Stomach (tissue), 8 donors: ENCODE measurements at regions not wholly inside any gene's neighbourhood (a gene's known extent, or its start where the extent isn't known, plus 50 kb on each side); places are given as distances from the start of the nearest gene placed in this dataset.
A peak's percentile ranks its signal among the peaks of the same experiment; 100 is the strongest.

Experiments
- DNase-seq, 2 donors: peaks; one replicate each; pipeline versions ENCODE4 v3.0.0 to v3.0.0-alpha.2; 2013 to 2019
- H3K27ac ChIP-seq, 5 donors: fragments of 200-600 bp in 4 of 5; sonication (generic) in 4 of 5; one replicate each; pipeline ENCODE4 v1.5.1; 2013 to 2019; ENCODE audit warnings: mild to moderate bottlenecking in 1 of 5, moderate library complexity in 1 of 5
- H3K27me3 ChIP-seq, 3 donors: fragments of 200-600 bp; sonication (generic); one replicate each; pipeline ENCODE4 v1.5.1; 2017 to 2019; ENCODE audit warnings: mixed run types in 1 of 3
- H3K36me3 ChIP-seq, 4 donors: fragments of 200-600 bp; sonication (generic); 1 replicate in 3 of 4; 2 replicates in 1 of 4; pipeline ENCODE4 v1.5.1; 2016 to 2019
- H3K4me1 ChIP-seq, 4 donors: fragments of 200-600 bp; sonication (generic); one replicate each; pipeline ENCODE4 v1.5.1; 2016 to 2019
- H3K4me3 ChIP-seq, 4 donors: fragments of 200-600 bp; sonication (generic) in 3 of 4; one replicate each; pipeline ENCODE4 v1.5.1; 2016 to 2019; ENCODE audit warnings: mild to moderate bottlenecking in 1 of 4
- H3K9me3 ChIP-seq, 4 donors: fragments of 200-600 bp; sonication (generic); one replicate each; pipeline ENCODE4 v1.5.1; 2016 to 2019
- EP300 ChIP-seq: sonication (generic); formaldehyde crosslinking; IDR thresholded peaks from one replicate; pipeline ENCODE4 v1.6.1; 2017; ENCODE audit warnings: antibody characterized with exemption
- POLR2A ChIP-seq, 4 donors: fragments of 450-650 bp; IDR thresholded peaks; one replicate each; pipeline ENCODE4 v1.6.1; 2016; ENCODE audit warnings: antibody characterized with exemption in 4 of 4, control low read depth in 2 of 4, mild to moderate bottlenecking in 1 of 4, moderate library complexity in 1 of 4
- POLR2AphosphoS5 ChIP-seq, 3 donors: sonication (generic); formaldehyde crosslinking; IDR thresholded peaks; one replicate each; pipeline ENCODE4 v1.6.1; 2016; ENCODE audit warnings: antibody characterized with exemption in 3 of 3
- WGBS, 5 donors: extraction: QIAGEN DNeasy Blood & Tissue Kit in 3 of 5; methylation state at CpG; one replicate each; pipeline versions ENCODE4 v1.1.5 to v1.1.7; 2013 to 2018; 5-methylcytosine and 5-hydroxymethylcytosine counted together
- intact Hi-C: fragments of 100-400 bp; cut with DNase I; formaldehyde crosslinking; loops from one replicate; pipeline ENCODE4 v1.15.1; 2023; ENCODE audit warnings: low total_unique reads
- TF ChIP-seq, protein P1 (sequence below), 7 experiments: fragments of 450-650 bp in 4 of 7; fragments of 200-600 bp in 3 of 7; sonication (generic) in 3 of 7; IDR thresholded peaks; one replicate each; pipeline ENCODE4 v1.5.1; 2016 to 2019; ENCODE audit warnings: antibody characterized with exemption in 7 of 7, control low read depth in 2 of 7, mild to moderate bottlenecking in 1 of 7
- donor health status: healthy with polysubstance abuse.
- donor health status: Bipolar disorder and iron deficiency.
- donor health status: healthy.

DNA sequence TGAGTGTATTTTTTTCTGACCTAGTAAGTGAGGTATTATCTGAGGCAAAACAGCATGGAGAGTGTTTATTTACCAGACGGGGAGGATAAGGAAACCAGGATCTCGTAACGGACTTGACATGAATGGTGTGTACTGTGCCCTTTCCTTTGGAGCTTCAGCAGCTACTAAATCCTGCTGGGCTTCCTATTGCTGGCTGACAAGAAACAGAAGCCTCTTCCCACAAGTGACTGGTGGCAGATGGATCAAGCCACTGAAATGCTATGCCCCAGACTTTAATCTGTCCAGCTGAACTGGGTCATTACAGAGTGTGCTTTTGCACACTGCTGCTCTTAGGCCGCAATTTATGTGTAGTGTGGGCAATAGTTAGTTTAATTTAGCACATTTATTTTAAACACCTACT lies 162.7 kb upstream of the MRPS30 start:
- intact Hi-C loops = no loop called here
- TF ChIP-seq POLR2AphosphoS5 (IDR thresholded peaks at IDR 0.05) = peak in 1 of 3 donors; percentile 44
- TF ChIP-seq POLR2A (IDR thresholded peaks at IDR 0.05) = no peak
- TF ChIP-seq, protein P1, sequence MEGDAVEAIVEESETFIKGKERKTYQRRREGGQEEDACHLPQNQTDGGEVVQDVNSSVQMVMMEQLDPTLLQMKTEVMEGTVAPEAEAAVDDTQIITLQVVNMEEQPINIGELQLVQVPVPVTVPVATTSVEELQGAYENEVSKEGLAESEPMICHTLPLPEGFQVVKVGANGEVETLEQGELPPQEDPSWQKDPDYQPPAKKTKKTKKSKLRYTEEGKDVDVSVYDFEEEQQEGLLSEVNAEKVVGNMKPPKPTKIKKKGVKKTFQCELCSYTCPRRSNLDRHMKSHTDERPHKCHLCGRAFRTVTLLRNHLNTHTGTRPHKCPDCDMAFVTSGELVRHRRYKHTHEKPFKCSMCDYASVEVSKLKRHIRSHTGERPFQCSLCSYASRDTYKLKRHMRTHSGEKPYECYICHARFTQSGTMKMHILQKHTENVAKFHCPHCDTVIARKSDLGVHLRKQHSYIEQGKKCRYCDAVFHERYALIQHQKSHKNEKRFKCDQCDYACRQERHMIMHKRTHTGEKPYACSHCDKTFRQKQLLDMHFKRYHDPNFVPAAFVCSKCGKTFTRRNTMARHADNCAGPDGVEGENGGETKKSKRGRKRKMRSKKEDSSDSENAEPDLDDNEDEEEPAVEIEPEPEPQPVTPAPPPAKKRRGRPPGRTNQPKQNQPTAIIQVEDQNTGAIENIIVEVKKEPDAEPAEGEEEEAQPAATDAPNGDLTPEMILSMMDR (IDR thresholded peaks at IDR 0.05) = no peak
- WGBS, 5 donors = 26 to 35% (median 31%) methylated on average over 4 of the region's 4 CpGs

DNA sequence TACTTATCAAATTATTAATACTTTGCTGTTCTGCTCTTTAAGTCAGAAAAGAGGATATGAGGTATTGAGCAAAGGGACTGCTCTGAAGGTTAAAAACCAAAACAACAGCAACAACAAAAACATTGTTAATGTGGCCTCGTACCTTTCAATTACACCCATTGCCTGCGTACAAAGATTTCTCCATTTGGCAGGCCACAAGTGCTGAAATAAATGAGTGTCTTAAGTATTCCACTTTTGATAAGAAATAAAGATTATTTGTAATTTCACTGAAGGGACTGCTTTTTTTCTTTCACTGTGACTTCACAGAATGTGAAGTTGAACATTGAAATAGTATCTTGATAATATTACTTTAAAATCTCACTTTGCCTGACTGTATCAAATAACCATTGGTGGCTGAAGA lies 163.2 kb upstream of the MRPS30 start:
- WGBS, 5 donors = 57 to 69% (median 63%) methylated on average over 2 of the region's 2 CpGs
- Histone ChIP-seq H3K4me3 (no peak overlapping the region), H3K9me3 (peaks cover 0 to 14% (median 0%) of the 10 kb centered on the region in 4 donors)

More for the DNA sequence above, 162.7 kb upstream of the MRPS30 start:
- DNase-seq = peak in 1 of 2 donors; percentile 47
- peaks cover 0 to 7% (median 0%) of the 10 kb centered on the region in 4 donors for H3K4me1 ChIP-seq
- no peak overlapping the region for H3K4me3 ChIP-seq
- no peak overlapping the region for H3K27ac ChIP-seq
- H3K36me3 ChIP-seq = no peaks in the 10 kb centered on the region
- H3K9me3 ChIP-seq = peaks cover 0 to 9% (median 0%) of the 10 kb centered on the region in 4 donors
- no peaks in the 10 kb centered on the region for H3K27me3 ChIP-seq

DNA sequence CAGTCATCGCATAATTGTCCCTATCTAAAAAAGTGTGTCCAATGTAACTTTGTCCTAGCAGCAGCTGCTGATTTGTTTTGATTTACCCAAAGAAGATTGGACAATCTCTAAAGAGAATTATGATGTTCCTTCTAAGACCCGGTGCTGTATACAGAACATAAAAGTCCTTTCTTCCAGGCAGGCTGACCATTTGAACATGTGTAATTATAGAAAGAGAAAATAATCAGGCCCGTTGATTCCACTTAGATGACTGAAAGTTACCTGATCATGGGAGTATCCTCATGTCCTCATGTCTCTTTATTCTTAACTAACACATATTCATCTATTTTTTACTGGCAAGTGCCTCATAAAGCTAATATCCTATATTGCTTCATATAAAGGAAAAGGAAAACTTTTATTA lies 164.1 kb upstream of the MRPS30 start:
- Histone ChIP-seq H3K9me3 (peaks cover 0 to 14% (median 0%) of the 10 kb centered on the region in 4 donors), H3K27me3 (no peaks in the 10 kb centered on the region), H3K36me3 (no peaks in the 10 kb centered on the region), H3K27ac (no peak overlapping the region), H3K4me3 (no peak overlapping the region), H3K4me1 (peaks cover 0 to 7% (median 0%) of the 10 kb centered on the region in 4 donors)
- TF ChIP-seq, protein P1 (IDR thresholded peaks at IDR 0.05) = no peak
- TF ChIP-seq EP300 (no peak), POLR2A (IDR thresholded peaks at IDR 0.05) (no peak), POLR2AphosphoS5 (IDR thresholded peaks at IDR 0.05) (no peak)
- 63 to 75% (median 70%) methylated on average over 3 of the region's 3 CpGs for WGBS, 5 donors
- no peak for DNase-seq
- intact Hi-C loops = no loop called here

More for the DNA sequence above, 163.2 kb upstream of the MRPS30 start:
- Histone ChIP-seq H3K27ac (no peak overlapping the region), H3K36me3 (no peaks in the 10 kb centered on the region), H3K27me3 (no peaks in the 10 kb centered on the region), H3K4me1 (peaks cover 0 to 7% (median 0%) of the 10 kb centered on the region in 4 donors)
- no peak for TF ChIP-seq POLR2A (IDR thresholded peaks at IDR 0.05)
- TF ChIP-seq, protein P1 (IDR thresholded peaks at IDR 0.05) = no peak
- intact Hi-C loops = no loop called here
- DNase-seq = no peak

- H3K27ac ChIP-seq = no peak overlapping the region
- H3K36me3 ChIP-seq = no peaks in the 10 kb centered on the region
- no peak for TF ChIP-seq EP300
- TF ChIP-seq, protein P1 (IDR thresholded peaks at IDR 0.05) = no peak
- TF ChIP-seq POLR2A (IDR thresholded peaks at IDR 0.05) = no peak
- no peak for TF ChIP-seq POLR2AphosphoS5 (IDR thresholded peaks at IDR 0.05)
- no peaks in the 10 kb centered on the region for H3K27me3 ChIP-seq
- H3K4me3 ChIP-seq = no peak overlapping the region
- H3K9me3 ChIP-seq = peaks cover 0 to 14% (median 0%) of the 10 kb centered on the region in 4 donors
- peaks cover 0 to 7% (median 0%) of the 10 kb centered on the region in 4 donors for H3K4me1 ChIP-seq
- intact Hi-C loops = no loop called here
- 80 to 94% (median 87%) methylated on average over 1 to 2 of the region's 2 CpGs for WGBS, 5 donors
- no peak for DNase-seq
Observed at GRCh38 chr5:44641820-44642219, 166.9 kb upstream of the MRPS30 start.
